LHCN-M2 (cell line): ENCODE measurements at regions not wholly inside any gene's neighbourhood (a gene's known extent, or its start where the extent isn't known, plus 50 kb on each side); places are given as distances from the start of the nearest gene placed in this dataset.
A peak's percentile ranks its signal among the peaks of the same experiment; 100 is the strongest.

ENCODE experiments used
- DNase-seq: peaks from one replicate; pipeline ENCODE4 v3.0.0-alpha.2; 2012; ENCODE audit warnings: low read depth

GRCh38 chr2:226652983-226653765, 146.4 kb downstream of the IRS1 start:
- DNase-seq = peak; percentile 39

GRCh38 chr2:226652369-226652768, 147.3 kb downstream of the IRS1 start:
- DNase-seq = peak; percentile 98

GRCh38 chr2:226649871-226650660, 149.6 kb downstream of the IRS1 start:
- DNase-seq = peak; percentile 100

GRCh38 chr2:226649201-226649600, 150.4 kb downstream of the IRS1 start:
- DNase-seq = no peak

GRCh38 chr2:226647621-226648518, 151.8 kb downstream of the IRS1 start:
- peak; percentile 76 for DNase-seq

- peak; percentile 60 for DNase-seq
Observed at GRCh38 chr2:226644399-226644865, 155.2 kb downstream of the IRS1 start.

- DNase-seq = no peak
Observed at GRCh38 chr2:226643946-226644282, 155.7 kb downstream of the IRS1 start.

GRCh38 chr2:226643030-226643945, 156.3 kb downstream of the IRS1 start:
- no peak for DNase-seq

GRCh38 chr2:226641008-226641407, 158.6 kb downstream of the IRS1 start:
- no peak for DNase-seq

GRCh38 chr2:226640501-226640900, 159.1 kb downstream of the IRS1 start:
- DNase-seq = no peak

GRCh38 chr2:226639550-226639949, 160.1 kb downstream of the IRS1 start:
- no peak for DNase-seq

- DNase-seq = no peak
Observed at GRCh38 chr2:226638576-226638975, 161.0 kb downstream of the IRS1 start.

GRCh38 chr2:226637383-226637782, 162.2 kb downstream of the IRS1 start:
- no peak for DNase-seq

GRCh38 chr2:226636586-226636985, 163.0 kb downstream of the IRS1 start:
- DNase-seq = no peak

- DNase-seq = no peak
Observed at GRCh38 chr2:226634943-226635604, 164.5 kb downstream of the IRS1 start.

- no peak for DNase-seq
Observed at GRCh38 chr2:226631671-226632070, 167.9 kb downstream of the IRS1 start.

GRCh38 chr2:226631187-226631586, 168.4 kb downstream of the IRS1 start:
- no peak for DNase-seq

GRCh38 chr2:226625946-226626345, 173.7 kb downstream of the IRS1 start:
- DNase-seq = no peak

GRCh38 chr2:226623587-226624368, 175.8 kb downstream of the IRS1 start:
- peak; percentile 79 for DNase-seq
